GM12873 (cell line): ENCODE measurements at regions not wholly inside any gene's neighbourhood (a gene's known extent, or its start where the extent isn't known, plus 50 kb on each side); places are given as distances from the start of the nearest gene placed in this dataset.

ENCODE experiments used
- CTCF ChIP-seq: IDR thresholded peaks from 2 replicates; pipeline ENCODE4 v1.5.1; 2012; ENCODE audit warnings: low read depth, mild to moderate bottlenecking, moderate library complexity, low read length, control low read depth; ENCODE audit not compliant: insufficient read depth; ENCODE audit errors: missing control alignments

GRCh38 chr5:24289582-24290335 is 355.0 kb downstream of the CDH10 start:
- no peak for TF ChIP-seq CTCF

GRCh38 chr5:24290536-24290935 is 354.2 kb downstream of the CDH10 start:
- no peak for TF ChIP-seq CTCF

- TF ChIP-seq CTCF: no peak
These were observed 352.9 kb downstream of the CDH10 start for GRCh38 chr5:24291916-24292315.

GRCh38 chr5:24294333-24294732 is 350.4 kb downstream of the CDH10 start:
- TF ChIP-seq CTCF: no peak

- no peak for TF ChIP-seq CTCF
These were observed 330.7 kb downstream of the CDH10 start for GRCh38 chr5:24314106-24314505.

GRCh38 chr5:24320643-24321042 is 324.1 kb downstream of the CDH10 start:
- no peak for TF ChIP-seq CTCF

GRCh38 chr5:24325306-24325832 is 319.4 kb downstream of the CDH10 start:
- TF ChIP-seq CTCF: no peak
